ENCODE measurements at regions not wholly inside any gene's neighbourhood (a gene's known extent, or its start where the extent isn't known, plus 50 kb on each side); places are given as distances from the start of the nearest gene placed in this dataset.

GRCh38 chr22:49355211-49355920 is 472.3 kb downstream of the BRD1 start:
- Histone ChIP-seq H3K4me3 (ENCODE audit: low read length) (no peak overlapping the region), H3K27me3 (ENCODE audit: insufficient read depth, low read length) (no peaks in the 10 kb centered on the region), H3K4me1 (ENCODE audit: insufficient read depth, low read length) (no peaks in the 10 kb centered on the region)

GRCh38 chr22:49354516-49355210 is 473.0 kb downstream of the BRD1 start:
- no peaks in the 10 kb centered on the region for H3K27me3 ChIP-seq (ENCODE audit: insufficient read depth, low read length)
- H3K9me3 ChIP-seq (ENCODE audit: low read depth, low read length), result no peaks in the 10 kb centered on the region
- no peak overlapping the region for H3K4me3 ChIP-seq (ENCODE audit: low read length)
- no peaks in the 10 kb centered on the region for H3K4me1 ChIP-seq (ENCODE audit: insufficient read depth, low read length)

More at GRCh38 chr22:49355211-49355920, 472.3 kb downstream of the BRD1 start:
- no peaks in the 10 kb centered on the region for H3K9me3 ChIP-seq (ENCODE audit: low read depth, low read length)

GRCh38 chr22:49353235-49353634 is 474.4 kb downstream of the BRD1 start:
- Histone ChIP-seq H3K27me3 (ENCODE audit: insufficient read depth, low read length) (no peaks in the 10 kb centered on the region), H3K4me1 (ENCODE audit: insufficient read depth, low read length) (no peaks in the 10 kb centered on the region)

GRCh38 chr22:49352361-49353169 is 475.1 kb downstream of the BRD1 start:
- Histone ChIP-seq H3K27me3 (ENCODE audit: insufficient read depth, low read length) (no peaks in the 10 kb centered on the region), H3K4me1 (ENCODE audit: insufficient read depth, low read length) (no peaks in the 10 kb centered on the region), H3K9me3 (ENCODE audit: low read depth, low read length) (no peaks in the 10 kb centered on the region), H3K4me3 (ENCODE audit: low read length) (no peak overlapping the region)

More at GRCh38 chr22:49353235-49353634, 474.4 kb downstream of the BRD1 start:
- no peak overlapping the region for H3K4me3 ChIP-seq (ENCODE audit: low read length)
- H3K9me3 ChIP-seq (ENCODE audit: low read depth, low read length), result no peaks in the 10 kb centered on the region

- Histone ChIP-seq H3K9me3 (ENCODE audit: low read depth, low read length) (no peaks in the 10 kb centered on the region), H3K27me3 (ENCODE audit: insufficient read depth, low read length) (no peaks in the 10 kb centered on the region), H3K4me3 (ENCODE audit: low read length) (no peak overlapping the region), H3K4me1 (ENCODE audit: insufficient read depth, low read length) (no peaks in the 10 kb centered on the region)
Measured at GRCh38 chr22:49351761-49352227, 475.9 kb downstream of the BRD1 start.

GRCh38 chr22:49350441-49351121 is 477.1 kb downstream of the BRD1 start:
- no peak overlapping the region for H3K4me3 ChIP-seq (ENCODE audit: low read length)
- no peaks in the 10 kb centered on the region for H3K27me3 ChIP-seq (ENCODE audit: insufficient read depth, low read length)
- H3K4me1 ChIP-seq (ENCODE audit: insufficient read depth, low read length), result no peaks in the 10 kb centered on the region
- H3K9me3 ChIP-seq (ENCODE audit: low read depth, low read length), result no peaks in the 10 kb centered on the region

GRCh38 chr22:49349841-49350381 is 477.8 kb downstream of the BRD1 start:
- H3K27me3 ChIP-seq (ENCODE audit: insufficient read depth, low read length), result no peaks in the 10 kb centered on the region
- no peak overlapping the region for H3K4me3 ChIP-seq (ENCODE audit: low read length)
- H3K9me3 ChIP-seq (ENCODE audit: low read depth, low read length), result no peaks in the 10 kb centered on the region
- H3K4me1 ChIP-seq (ENCODE audit: insufficient read depth, low read length), result no peaks in the 10 kb centered on the region

GRCh38 chr22:49349181-49349835 is 478.4 kb downstream of the BRD1 start:
- no peak overlapping the region for H3K4me3 ChIP-seq (ENCODE audit: low read length)
- no peaks in the 10 kb centered on the region for H3K27me3 ChIP-seq (ENCODE audit: insufficient read depth, low read length)
- no peaks in the 10 kb centered on the region for H3K9me3 ChIP-seq (ENCODE audit: low read depth, low read length)
- no peaks in the 10 kb centered on the region for H3K4me1 ChIP-seq (ENCODE audit: insufficient read depth, low read length)

GRCh38 chr22:49348631-49349030 is 479.0 kb downstream of the BRD1 start:
- Histone ChIP-seq H3K9me3 (ENCODE audit: low read depth, low read length) (no peaks in the 10 kb centered on the region), H3K4me1 (ENCODE audit: insufficient read depth, low read length) (no peaks in the 10 kb centered on the region), H3K27me3 (ENCODE audit: insufficient read depth, low read length) (no peaks in the 10 kb centered on the region), H3K4me3 (ENCODE audit: low read length) (no peak overlapping the region)

GRCh38 chr22:49347376-49347775 is 480.3 kb downstream of the BRD1 start:
- H3K9me3 ChIP-seq (ENCODE audit: low read depth, low read length), result no peaks in the 10 kb centered on the region
- H3K27me3 ChIP-seq (ENCODE audit: insufficient read depth, low read length), result no peaks in the 10 kb centered on the region
- no peak overlapping the region for H3K4me3 ChIP-seq (ENCODE audit: low read length)
- no peaks in the 10 kb centered on the region for H3K4me1 ChIP-seq (ENCODE audit: insufficient read depth, low read length)

GRCh38 chr22:49345896-49346295 is 481.8 kb downstream of the BRD1 start:
- Histone ChIP-seq H3K4me1 (ENCODE audit: insufficient read depth, low read length) (no peaks in the 10 kb centered on the region), H3K9me3 (ENCODE audit: low read depth, low read length) (no peaks in the 10 kb centered on the region), H3K4me3 (ENCODE audit: low read length) (no peak overlapping the region), H3K27me3 (ENCODE audit: insufficient read depth, low read length) (no peaks in the 10 kb centered on the region)

GRCh38 chr22:49344656-49345055 is 483.0 kb downstream of the BRD1 start:
- no peaks in the 10 kb centered on the region for H3K4me1 ChIP-seq (ENCODE audit: insufficient read depth, low read length)
- no peaks in the 10 kb centered on the region for H3K9me3 ChIP-seq (ENCODE audit: low read depth, low read length)
- no peaks in the 10 kb centered on the region for H3K27me3 ChIP-seq (ENCODE audit: insufficient read depth, low read length)
- no peak overlapping the region for H3K4me3 ChIP-seq (ENCODE audit: low read length)

- Histone ChIP-seq H3K27me3 (ENCODE audit: insufficient read depth, low read length) (no peaks in the 10 kb centered on the region), H3K9me3 (ENCODE audit: low read depth, low read length) (no peaks in the 10 kb centered on the region), H3K4me3 (ENCODE audit: low read length) (no peak overlapping the region), H3K4me1 (ENCODE audit: insufficient read depth, low read length) (no peaks in the 10 kb centered on the region)
Measured at GRCh38 chr22:49344161-49344560, 483.5 kb downstream of the BRD1 start.

GRCh38 chr22:49340406-49340805 is 487.3 kb downstream of the BRD1 start:
- Histone ChIP-seq H3K4me3 (ENCODE audit: low read length) (no peak overlapping the region), H3K27me3 (ENCODE audit: insufficient read depth, low read length) (no peaks in the 10 kb centered on the region), H3K9me3 (ENCODE audit: low read depth, low read length) (no peaks in the 10 kb centered on the region), H3K4me1 (ENCODE audit: insufficient read depth, low read length) (no peaks in the 10 kb centered on the region)

Measured in mononuclear cell (primary cell).